HCT116 (cell line): ENCODE measurements at regions not wholly inside any gene's neighbourhood (a gene's known extent, or its start where the extent isn't known, plus 50 kb on each side); places are given as distances from the start of the nearest gene placed in this dataset.

Experiments
- ATAC-seq: fragments of 200-7000 bp; cut with Tn5 transposase; 2 replicates; pipeline ENCODE4 v1.9.1; 2020; ENCODE audit warnings: mild to moderate bottlenecking, moderate library complexity
- BruUV-seq: library from RNA; stranded (reverse); fragments of 400-500 nt; replicated peaks from 2 replicates; lab custom pipeline; 2021; lab: Mats Ljungman, UMichigan
- CTCF ChIA-PET: fragments of 300-600 bp; sonication (Branson Sonifier 250); formaldehyde crosslinking; loops from one replicate; lab custom pipeline; 2021; ENCODE audit warnings: antibody characterized with exemption; lab: Charles Lee
- POLR2A ChIA-PET: fragments of 300-600, 350-600 bp; sonication (Branson Sonifier 250); formaldehyde crosslinking; loops from one replicate; lab custom pipeline; 2021; ENCODE audit warnings: antibody characterized with exemption; lab: Charles Lee
- RAD21 ChIA-PET, 2 experiments: fragments of 300-600 bp; sonication (Branson Sonifier 250); formaldehyde crosslinking; loops; one replicate each; lab custom pipeline; 2023; ENCODE audit warnings: low total read pairs in 2 of 2; ENCODE audit not compliant: uncharacterized antibody in 2 of 2, unreplicated experiment in 2 of 2, low non-redundant PET in 1 of 2; lab: Charles Lee
- DNase-seq: peaks from one replicate; pipeline ENCODE4 v3.0.0-alpha.2; 2010; ENCODE audit warnings: low read depth, low spot score
- H2AFZ ChIP-seq: fragments of 200-600 bp; shearing (Covaris generic), sonication (generic); 2 replicates; pipeline ENCODE4 v1.6.1; 2017; ENCODE audit warnings: low read depth, mixed run types, mixed read lengths, antibody characterized with exemption, low read length; ENCODE audit not compliant: poor library complexity, severe bottlenecking
- H3K27ac ChIP-seq: 2 replicates; pipeline ENCODE4 v1.5.1; 2012; ENCODE audit warnings: low read depth, low read length
- H3K27me3 ChIP-seq: fragments of 200-600 bp; sonication (generic); 2 replicates; pipeline ENCODE4 v1.6.1; 2016; ENCODE audit warnings: mixed run types, low read length, mixed read lengths; ENCODE audit not compliant: insufficient read depth
- H3K36me3 ChIP-seq, 2 experiments: fragments of 200-500 bp in 1 of 2; fragments of 200-600 bp in 1 of 2; sonication (Bioruptor generic) in 1 of 2; sonication (generic) in 1 of 2; 2 replicates each; pipeline versions ENCODE4 v1.5.1 to v1.6.1; 2014 to 2016; ENCODE audit warnings: low read length in 2 of 2, inconsistent platforms in 1 of 2, mixed read lengths in 1 of 2, mixed run types in 1 of 2; ENCODE audit not compliant: insufficient read depth in 2 of 2, control insufficient read depth in 1 of 2
- H3K4me1 ChIP-seq, 2 experiments: fragments of 200-600 bp in 1 of 2; sonication (generic) in 1 of 2; 2 replicates each; pipeline versions ENCODE4 v1.5.1 to v1.6.1; 2012 to 2017; ENCODE audit warnings: low read length in 2 of 2, inconsistent platforms in 1 of 2, mild to moderate bottlenecking in 1 of 2, mixed read lengths in 1 of 2, mixed run types in 1 of 2, moderate library complexity in 1 of 2; ENCODE audit not compliant: insufficient read depth in 2 of 2, control insufficient read depth in 1 of 2
- H3K4me2 ChIP-seq: fragments of 200-600 bp; sonication (generic); 2 replicates; pipeline ENCODE4 v1.6.1; 2017; ENCODE audit warnings: mixed run types, low read length, mixed read lengths
- H3K4me3 ChIP-seq, 2 experiments: fragments of 200-600 bp in 1 of 2; sonication (generic) in 1 of 2; replicated peaks in 1 of 2; 2 replicates each; pipeline ENCODE4 v1.5.1; 2011 to 2016; ENCODE audit warnings: low read length in 2 of 2, control low read depth in 1 of 2, low read depth in 1 of 2, mild to moderate bottlenecking in 1 of 2, mixed read lengths in 1 of 2, mixed run types in 1 of 2
- H3K79me2 ChIP-seq: fragments of 200-600 bp; sonication (generic); 2 replicates; pipeline ENCODE4 v1.6.1; 2017; ENCODE audit warnings: mild to moderate bottlenecking, mixed run types, low read length, moderate library complexity, mixed read lengths; ENCODE audit not compliant: insufficient read depth
- H3K9ac ChIP-seq: fragments of 200-600 bp; sonication (generic); 2 replicates; pipeline ENCODE4 v1.6.1; 2016; ENCODE audit warnings: low read length, mixed read lengths
- H3K9me2 ChIP-seq: fragments of 200-600 bp; sonication (generic), shearing (Covaris generic); 2 replicates; pipeline ENCODE4 v1.6.1; 2017; ENCODE audit warnings: mixed run types, mild to moderate bottlenecking, moderate library complexity; ENCODE audit not compliant: insufficient read depth
- H3K9me3 ChIP-seq, 2 experiments: fragments of 200-500 bp in 1 of 2; fragments of 200-600 bp in 1 of 2; sonication (Bioruptor generic) in 1 of 2; sonication (generic) in 1 of 2; 2 replicates each; pipeline ENCODE4 v1.6.1; 2014 to 2017; ENCODE audit warnings: low read length in 2 of 2, mixed read lengths in 2 of 2, inconsistent platforms in 1 of 2, low read depth in 1 of 2, mild to moderate bottlenecking in 1 of 2, mixed run types in 1 of 2, moderate library complexity in 1 of 2; ENCODE audit not compliant: control insufficient read depth in 1 of 2, insufficient read depth in 1 of 2
- H4K20me1 ChIP-seq: fragments of 200-600 bp; sonication (generic), shearing (Covaris generic); 2 replicates; pipeline ENCODE4 v1.6.1; 2017; ENCODE audit warnings: mixed run types, mild to moderate bottlenecking, moderate library complexity; ENCODE audit not compliant: insufficient read depth
- CEBPB ChIP-seq: IDR thresholded peaks from 2 replicates; pipeline ENCODE4 v1.6.1; 2012; ENCODE audit warnings: low read depth
- RAD21 ChIP-seq: IDR thresholded peaks from 2 replicates; pipeline ENCODE4 v1.6.1; 2012; ENCODE audit warnings: low read depth, mild to moderate bottlenecking
- intact Hi-C: fragments of 100-400 bp; cut with micrococcal nuclease; formaldehyde crosslinking; loops from 2 replicates; pipeline ENCODE4 v1.10.0; 2022
- TF ChIP-seq, protein P1 (sequence below): IDR thresholded peaks from 2 replicates; pipeline ENCODE4 v1.6.1; 2012; ENCODE audit warnings: low read depth
- TF ChIP-seq, protein P2 (sequence below), 3 experiments: fragments of 200-600 bp in 1 of 3; sonication (generic) in 1 of 3; IDR thresholded peaks in 2 of 3; conservative IDR thresholded peaks in 1 of 3; 2 replicates each; pipeline ENCODE4 v1.5.1; 2012 to 2017; ENCODE audit warnings: low read depth in 2 of 3, low read length in 2 of 3, antibody characterized with exemption in 1 of 3, borderline replicate concordance in 1 of 3, control low read depth in 1 of 3, mild to moderate bottlenecking in 1 of 3, mixed read lengths in 1 of 3, mixed run types in 1 of 3, moderate library complexity in 1 of 3; ENCODE audit not compliant: insufficient read depth in 1 of 3

GRCh38 chr3:109532257-109533216 is 195.2 kb upstream of the DPPA4 start:
- Histone ChIP-seq H3K27me3 (no peaks in the 10 kb centered on the region), H3K4me1 (no peaks in the 10 kb centered on the region), H3K36me3 (no peaks in the 10 kb centered on the region), H3K27ac (no peak overlapping the region), H3K9me3 (no peaks in the 10 kb centered on the region), H3K9me2 (no peaks in the 10 kb centered on the region), H2AFZ (no peak overlapping the region), H3K79me2 (no peaks in the 10 kb centered on the region), H3K4me3 (no peak overlapping the region), H3K4me2 (no peak overlapping the region), H3K9ac (no peak overlapping the region), H4K20me1 (no peaks in the 10 kb centered on the region)
- ChIA-PET POLR2A (no interaction called here), CTCF (interaction anchor here (0.7 to 1.2 kb wide), 9 partner anchors 11 to 1548 kb away, joined by 3 to 4 read pairs (median 3); no protein-coding TSS in a partner anchor), RAD21 (interaction anchor here in 1 of 2 experiments (0.6 to 2.4 kb wide), 3 partner anchors 21 to 914 kb away, joined by 3 to 5 read pairs (median 3); no protein-coding TSS in a partner anchor)
- intact Hi-C loops = loop anchor here (1.0 to 10.0 kb wide), 4 partner anchors 782 to 1806 kb away; no protein-coding TSS in a partner anchor
- BruUV-seq = no TSS peak
- ATAC-seq = peak; percentile 95
- DNase-seq = peak; percentile 72
- peak; percentile 84 for TF ChIP-seq RAD21
- TF ChIP-seq, protein P1, sequence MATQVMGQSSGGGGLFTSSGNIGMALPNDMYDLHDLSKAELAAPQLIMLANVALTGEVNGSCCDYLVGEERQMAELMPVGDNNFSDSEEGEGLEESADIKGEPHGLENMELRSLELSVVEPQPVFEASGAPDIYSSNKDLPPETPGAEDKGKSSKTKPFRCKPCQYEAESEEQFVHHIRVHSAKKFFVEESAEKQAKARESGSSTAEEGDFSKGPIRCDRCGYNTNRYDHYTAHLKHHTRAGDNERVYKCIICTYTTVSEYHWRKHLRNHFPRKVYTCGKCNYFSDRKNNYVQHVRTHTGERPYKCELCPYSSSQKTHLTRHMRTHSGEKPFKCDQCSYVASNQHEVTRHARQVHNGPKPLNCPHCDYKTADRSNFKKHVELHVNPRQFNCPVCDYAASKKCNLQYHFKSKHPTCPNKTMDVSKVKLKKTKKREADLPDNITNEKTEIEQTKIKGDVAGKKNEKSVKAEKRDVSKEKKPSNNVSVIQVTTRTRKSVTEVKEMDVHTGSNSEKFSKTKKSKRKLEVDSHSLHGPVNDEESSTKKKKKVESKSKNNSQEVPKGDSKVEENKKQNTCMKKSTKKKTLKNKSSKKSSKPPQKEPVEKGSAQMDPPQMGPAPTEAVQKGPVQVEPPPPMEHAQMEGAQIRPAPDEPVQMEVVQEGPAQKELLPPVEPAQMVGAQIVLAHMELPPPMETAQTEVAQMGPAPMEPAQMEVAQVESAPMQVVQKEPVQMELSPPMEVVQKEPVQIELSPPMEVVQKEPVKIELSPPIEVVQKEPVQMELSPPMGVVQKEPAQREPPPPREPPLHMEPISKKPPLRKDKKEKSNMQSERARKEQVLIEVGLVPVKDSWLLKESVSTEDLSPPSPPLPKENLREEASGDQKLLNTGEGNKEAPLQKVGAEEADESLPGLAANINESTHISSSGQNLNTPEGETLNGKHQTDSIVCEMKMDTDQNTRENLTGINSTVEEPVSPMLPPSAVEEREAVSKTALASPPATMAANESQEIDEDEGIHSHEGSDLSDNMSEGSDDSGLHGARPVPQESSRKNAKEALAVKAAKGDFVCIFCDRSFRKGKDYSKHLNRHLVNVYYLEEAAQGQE = no peak
- TF ChIP-seq, protein P2, sequence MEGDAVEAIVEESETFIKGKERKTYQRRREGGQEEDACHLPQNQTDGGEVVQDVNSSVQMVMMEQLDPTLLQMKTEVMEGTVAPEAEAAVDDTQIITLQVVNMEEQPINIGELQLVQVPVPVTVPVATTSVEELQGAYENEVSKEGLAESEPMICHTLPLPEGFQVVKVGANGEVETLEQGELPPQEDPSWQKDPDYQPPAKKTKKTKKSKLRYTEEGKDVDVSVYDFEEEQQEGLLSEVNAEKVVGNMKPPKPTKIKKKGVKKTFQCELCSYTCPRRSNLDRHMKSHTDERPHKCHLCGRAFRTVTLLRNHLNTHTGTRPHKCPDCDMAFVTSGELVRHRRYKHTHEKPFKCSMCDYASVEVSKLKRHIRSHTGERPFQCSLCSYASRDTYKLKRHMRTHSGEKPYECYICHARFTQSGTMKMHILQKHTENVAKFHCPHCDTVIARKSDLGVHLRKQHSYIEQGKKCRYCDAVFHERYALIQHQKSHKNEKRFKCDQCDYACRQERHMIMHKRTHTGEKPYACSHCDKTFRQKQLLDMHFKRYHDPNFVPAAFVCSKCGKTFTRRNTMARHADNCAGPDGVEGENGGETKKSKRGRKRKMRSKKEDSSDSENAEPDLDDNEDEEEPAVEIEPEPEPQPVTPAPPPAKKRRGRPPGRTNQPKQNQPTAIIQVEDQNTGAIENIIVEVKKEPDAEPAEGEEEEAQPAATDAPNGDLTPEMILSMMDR (IDR thresholded peaks at IDR 0.05 in 2 of 3, conservative IDR thresholded peaks at IDR 0.05 in 1 of 3; ENCODE audit: borderline replicate concordance in 1 of 3, insufficient read depth in 1 of 3, low read depth in 2 of 3, low read length in 2 of 3) = peak; percentile 41 to 70 (median 69); a peak in 5 of 6 replicates
- TF ChIP-seq CEBPB = peak; percentile 34; the same call in 1 of the 2 replicates
